ENCODE measurements at regions not wholly inside any gene's neighbourhood (a gene's known extent, or its start where the extent isn't known, plus 50 kb on each side); places are given as distances from the start of the nearest gene placed in this dataset.
"Not testable (repeated sequence)": the region's sequence is repeated elsewhere in the genome, so short reads cannot be mapped to it uniquely, and the experiment has no call there.

DNA sequence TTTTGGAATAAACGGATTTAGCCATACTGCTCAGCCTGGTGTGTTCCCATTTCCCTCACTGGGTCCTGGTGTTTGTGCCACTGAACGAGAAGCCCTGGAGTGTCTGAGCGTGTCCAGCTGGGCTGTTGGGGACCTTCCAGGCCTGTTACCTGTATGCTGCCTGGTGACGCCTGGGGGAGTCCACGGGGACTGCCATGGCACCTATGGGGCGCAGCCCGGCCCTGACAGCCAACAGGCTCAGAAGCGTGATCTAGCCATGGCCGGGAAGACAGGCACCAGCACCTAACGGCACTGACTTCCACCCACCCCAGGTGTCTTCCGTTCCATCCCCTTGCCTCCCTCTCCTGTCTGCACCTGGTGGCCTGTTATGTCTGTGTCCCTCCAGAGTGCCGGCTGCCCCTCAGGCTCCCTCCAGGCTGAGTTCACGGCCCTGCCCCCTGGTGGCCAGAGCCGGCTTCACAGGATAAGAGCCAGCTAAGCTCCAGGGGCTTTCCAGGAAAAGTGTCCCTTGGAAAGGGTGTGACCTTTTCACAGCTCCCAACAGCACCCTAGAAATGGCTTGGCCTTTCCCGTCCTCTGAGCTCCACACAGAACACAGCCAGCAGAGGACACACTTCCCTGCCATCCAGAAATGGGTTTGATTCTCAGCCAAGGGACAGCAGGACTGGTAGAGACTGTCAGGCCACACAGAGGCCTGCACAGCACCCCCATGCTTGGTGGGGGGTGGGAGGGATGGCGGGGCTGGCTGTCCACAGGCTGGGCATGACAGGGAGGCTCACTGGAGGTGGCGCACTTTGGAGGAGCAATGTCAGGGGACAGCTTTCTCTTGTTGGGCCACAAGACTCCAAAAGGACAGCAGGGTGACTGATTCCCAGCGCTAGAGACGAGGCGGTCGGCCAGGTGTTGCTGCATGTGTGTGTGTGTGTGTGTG lies 64.0 kb upstream of the LYSMD4 start:
- H3K4me1 Mint-ChIP-seq (ENCODE audit: low read depth); H3K36me3 Mint-ChIP-seq (ENCODE audit: low read depth); H3K4me3 Mint-ChIP-seq; H3K27me3 Mint-ChIP-seq (ENCODE audit: low read depth); H3K27ac Mint-ChIP-seq; H3K9me3 Mint-ChIP-seq: not testable (repeated sequence)

DNA sequence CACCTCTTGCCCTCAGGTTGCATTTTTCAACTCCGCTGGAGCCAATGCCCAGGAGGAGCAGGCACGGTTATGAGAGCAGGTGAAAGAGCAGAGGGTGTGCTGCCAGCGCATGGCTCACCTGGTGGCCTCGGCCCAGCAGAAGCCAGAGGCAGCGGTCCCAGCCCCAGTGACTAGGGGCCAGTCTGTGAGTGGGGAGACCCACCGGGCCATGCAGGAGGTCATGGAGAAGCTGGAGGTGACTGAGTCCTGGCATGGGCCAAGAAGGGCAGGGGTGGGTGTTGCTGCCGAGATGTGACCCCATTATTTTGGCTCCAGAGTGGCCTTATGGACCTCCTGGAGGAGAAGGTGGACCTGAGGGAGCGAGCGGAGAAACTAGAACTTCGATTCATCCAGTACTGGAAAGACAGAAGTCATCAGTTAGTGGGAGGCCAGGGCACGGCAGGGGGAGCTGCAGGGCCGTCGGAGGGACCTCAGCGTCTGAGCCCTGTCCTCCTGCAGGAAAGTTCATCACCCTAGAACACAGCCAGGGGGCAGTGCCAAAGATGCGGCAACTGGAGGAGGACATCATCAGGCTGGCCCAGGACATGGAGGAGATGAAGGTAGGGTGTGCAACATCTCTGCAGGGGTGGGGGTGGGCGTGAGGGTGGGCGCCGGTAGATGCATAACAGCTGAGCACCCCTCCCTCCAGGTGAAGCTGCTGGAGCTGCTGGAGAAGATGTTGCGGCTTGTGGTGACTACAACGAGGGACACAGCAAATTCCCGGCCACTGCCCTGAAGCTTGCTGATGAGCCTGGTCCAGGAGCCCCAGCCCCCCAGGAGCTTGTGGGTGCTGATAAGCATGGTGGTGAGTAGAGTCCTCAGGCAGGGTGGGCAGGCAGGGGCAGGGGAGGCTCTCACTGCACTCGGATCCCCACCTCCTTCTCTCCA lies 58.9 kb upstream of the LYSMD4 start:
- H3K27ac Mint-ChIP-seq; H3K4me1 Mint-ChIP-seq (ENCODE audit: low read depth); H3K36me3 Mint-ChIP-seq (ENCODE audit: low read depth); H3K4me3 Mint-ChIP-seq; H3K9me3 Mint-ChIP-seq: not testable (repeated sequence)
- H3K27me3 Mint-ChIP-seq (ENCODE audit: low read depth) = peaks cover 18% of the 10 kb centered on the region

GRCh38 chr15:99790751-99791150 lies 57.5 kb upstream of the LYSMD4 start:
- not testable (repeated sequence) for H3K27ac Mint-ChIP-seq; H3K4me3 Mint-ChIP-seq; H3K36me3 Mint-ChIP-seq (ENCODE audit: low read depth); H3K4me1 Mint-ChIP-seq (ENCODE audit: low read depth); H3K9me3 Mint-ChIP-seq
- peaks cover 26% of the 10 kb centered on the region for H3K27me3 Mint-ChIP-seq (ENCODE audit: low read depth)

GRCh38 chr15:99788156-99788555 lies 54.9 kb upstream of the LYSMD4 start:
- Mint-ChIP-seq H3K4me3 (no peak overlapping the region), H3K4me1 (ENCODE audit: low read depth) (no peaks in the 10 kb centered on the region), H3K27ac (no peak overlapping the region), H3K36me3 (ENCODE audit: low read depth) (no peaks in the 10 kb centered on the region), H3K27me3 (ENCODE audit: low read depth) (peaks cover 27% of the 10 kb centered on the region), H3K9me3 (no peaks in the 10 kb centered on the region)

DNA sequence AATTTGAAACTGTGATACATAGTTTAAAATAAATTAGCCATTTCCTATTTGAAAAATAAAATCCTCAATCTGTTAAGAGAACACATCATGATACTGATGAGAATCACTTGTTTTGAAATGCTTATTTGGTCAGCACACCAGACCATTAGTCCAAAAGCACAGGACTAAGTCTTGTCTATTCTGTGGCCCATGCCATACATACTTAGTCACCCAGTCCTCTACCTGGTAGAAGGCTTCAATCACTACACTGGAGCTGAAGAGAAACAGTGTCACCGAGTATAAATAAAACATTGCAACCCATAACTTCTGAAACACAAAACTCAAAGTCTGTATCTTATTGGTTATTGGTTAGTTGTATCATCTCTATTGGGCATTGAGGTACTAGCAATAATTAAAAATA lies 51.6 kb upstream of the LYSMD4 start:
- H3K27ac Mint-ChIP-seq; H3K9me3 Mint-ChIP-seq; H3K36me3 Mint-ChIP-seq (ENCODE audit: low read depth); H3K4me3 Mint-ChIP-seq; H3K4me1 Mint-ChIP-seq (ENCODE audit: low read depth): not testable (repeated sequence)
- H3K27me3 Mint-ChIP-seq (ENCODE audit: low read depth) = peaks cover 31% of the 10 kb centered on the region

GRCh38 chr15:99783918-99784619 lies 50.8 kb upstream of the LYSMD4 start:
- not testable (repeated sequence) for H3K4me1 Mint-ChIP-seq (ENCODE audit: low read depth); H3K36me3 Mint-ChIP-seq (ENCODE audit: low read depth); H3K4me3 Mint-ChIP-seq; H3K9me3 Mint-ChIP-seq; H3K27ac Mint-ChIP-seq
- peaks cover 28% of the 10 kb centered on the region for H3K27me3 Mint-ChIP-seq (ENCODE audit: low read depth)

Data from T-helper 1 cell treated with Interleukin-12 subunit alpha and Interleukin-12 subunit beta and Interleukin-4 antibody, amounts not matched to agents 30 μg/mL and 1 μg/mL, for 36 hours (primary cell).